HG03442 (cell line): ENCODE measurements at regions not wholly inside any gene's neighbourhood (a gene's known extent, or its start where the extent isn't known, plus 50 kb on each side); places are given as distances from the start of the nearest gene placed in this dataset.
A peak's percentile ranks its signal among the peaks of the same experiment; 100 is the strongest.
"Not testable (repeated sequence)": the region's sequence is repeated elsewhere in the genome, so short reads cannot be mapped to it uniquely, and the experiment has no call there.

Source experiments
- ATAC-seq: cut with Tn5 transposase; IDR thresholded peaks from one replicate; pipeline ENCODE4 v1.9.1; 2021; ENCODE audit warnings: mild to moderate bottlenecking, moderate library complexity; ENCODE audit not compliant: unreplicated experiment

DNA sequence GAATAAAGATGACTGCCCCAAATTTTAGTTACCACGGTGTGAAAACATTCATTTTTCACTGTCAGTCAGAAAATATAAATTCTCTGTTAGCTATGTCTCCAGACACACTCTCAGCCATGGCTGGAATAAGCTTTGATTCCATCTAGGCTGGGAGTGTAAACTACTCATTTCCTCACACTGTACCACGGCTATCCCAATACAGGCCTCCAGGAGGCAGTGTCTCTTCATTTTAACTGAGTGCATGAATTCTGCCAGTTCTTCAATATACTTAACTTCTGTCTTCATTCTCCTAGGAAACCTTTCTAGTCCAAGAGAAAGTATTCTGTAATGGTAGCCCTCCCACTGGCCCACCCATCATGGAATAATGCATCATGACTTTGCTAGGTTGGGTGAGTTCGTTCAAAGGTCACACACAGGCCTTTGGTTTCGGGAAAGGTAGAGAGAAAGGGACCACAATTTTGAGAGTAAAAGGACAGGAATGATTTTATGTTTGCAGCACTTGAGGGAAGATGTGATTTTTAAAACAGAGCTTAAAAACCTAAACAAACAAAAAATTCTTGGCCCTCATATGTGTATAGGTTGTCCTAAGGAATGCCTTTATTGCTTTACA, 381.1 kb downstream of the SEC23A start:
- peak; percentile 92 for ATAC-seq

DNA sequence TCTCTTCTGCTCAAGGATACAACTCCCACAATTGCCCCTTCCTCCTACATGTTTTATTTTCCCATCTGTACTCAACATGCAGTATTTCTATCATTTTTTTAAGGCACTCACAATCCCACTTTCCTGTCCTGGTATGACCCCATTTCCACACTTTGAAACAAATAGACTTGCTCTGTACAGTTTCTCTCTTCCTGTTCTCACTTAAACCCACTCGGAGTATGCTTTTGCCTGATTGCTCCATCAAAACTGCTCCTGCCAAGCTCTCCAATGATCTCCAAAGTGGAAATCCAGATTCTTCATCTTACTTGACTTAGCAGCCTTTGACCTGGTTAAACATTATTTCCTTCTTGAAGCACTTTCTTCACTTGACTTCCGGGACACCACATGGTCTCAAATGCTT, 384.5 kb downstream of the SEC23A start:
- ATAC-seq = no peak

DNA sequence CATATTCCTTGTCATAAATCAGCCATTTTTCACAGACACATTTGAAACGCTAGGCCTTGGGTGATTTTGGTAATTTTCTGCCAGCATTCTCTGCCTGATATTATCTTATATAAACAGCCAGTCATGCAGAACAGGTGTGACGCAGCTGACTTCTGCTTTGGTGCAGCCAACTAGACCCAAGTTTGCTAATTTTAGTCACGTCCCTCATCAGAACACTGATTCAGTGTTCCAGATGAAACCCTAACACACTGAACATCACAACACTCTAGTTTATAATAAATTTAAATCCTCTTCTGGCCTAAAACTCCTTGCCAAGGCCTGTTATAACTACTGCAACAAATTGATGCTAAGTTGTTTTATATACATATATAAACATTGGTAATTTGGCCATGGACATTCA, 386.1 kb downstream of the SEC23A start:
- ATAC-seq = no peak

- no peak for ATAC-seq
Observed at GRCh38 chr14:38710881-38711280, 392.2 kb downstream of the SEC23A start.

DNA sequence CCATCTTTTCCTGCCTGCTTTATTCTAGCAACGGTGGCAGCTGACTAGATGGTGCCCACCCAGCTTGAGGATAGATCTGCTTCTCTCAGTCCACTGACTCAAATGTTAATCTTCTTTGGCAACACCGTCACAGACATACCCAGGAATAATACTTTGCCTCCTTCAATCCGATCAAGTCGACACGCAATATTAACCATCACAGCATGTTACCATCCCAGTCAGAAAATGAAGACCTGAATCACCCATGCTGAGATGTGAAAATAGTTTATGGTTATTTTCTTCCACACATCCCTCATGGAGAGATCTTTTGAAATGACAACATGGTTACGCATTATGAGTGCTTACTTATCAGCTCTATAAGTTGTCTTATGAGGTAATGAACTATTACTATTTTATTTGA, 392.8 kb downstream of the SEC23A start:
- ATAC-seq = no peak

- no peak for ATAC-seq
Observed at GRCh38 chr14:38705220-38705619, 397.8 kb downstream of the SEC23A start.

DNA sequence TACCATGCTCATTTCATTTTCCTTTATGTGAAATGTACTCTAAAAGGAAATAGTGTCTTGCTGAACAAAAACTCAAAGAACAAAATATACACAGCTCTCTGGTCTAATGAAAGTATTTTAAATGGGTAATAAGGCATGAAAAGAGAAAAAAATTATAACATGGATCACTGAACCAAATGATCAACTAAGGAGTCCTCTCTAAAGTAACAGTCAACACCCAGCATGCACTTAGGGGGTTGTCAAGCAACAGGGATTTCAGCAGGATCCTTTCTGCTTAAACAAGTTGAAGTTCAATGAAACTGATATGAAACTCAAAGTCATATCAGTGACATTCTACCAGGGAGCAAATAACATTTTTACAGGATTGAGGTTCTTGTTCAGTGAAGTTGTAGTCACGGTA, 398.8 kb downstream of the SEC23A start:
- ATAC-seq = no peak

- no peak for ATAC-seq
Observed at GRCh38 chr14:38696925-38697324, 406.1 kb downstream of the SEC23A start.

DNA sequence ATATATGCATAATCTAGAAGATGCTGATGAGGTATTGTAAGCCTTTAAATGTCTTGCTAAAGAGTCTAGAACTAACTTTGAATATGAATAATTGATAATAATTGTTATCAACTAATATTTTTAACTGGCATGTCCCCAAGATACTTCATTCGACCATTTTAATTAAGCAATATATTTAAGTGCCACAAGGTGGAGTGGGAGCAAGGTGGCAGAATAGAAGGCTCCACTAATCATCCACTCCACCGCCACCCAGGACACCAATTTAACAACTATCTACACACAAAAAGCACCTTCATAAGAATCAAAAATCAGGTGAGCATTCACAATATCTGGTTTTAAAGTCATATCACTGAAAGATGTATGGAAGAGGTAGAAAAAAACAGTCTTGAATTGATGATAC, 409.6 kb downstream of the SEC23A start:
- ATAC-seq = no peak

GRCh38 chr14:38669027-38669426, 413.1 kb upstream of the CLEC14A start:
- ATAC-seq = no peak

GRCh38 chr14:38663382-38663781, 407.5 kb upstream of the CLEC14A start:
- no peak for ATAC-seq

DNA sequence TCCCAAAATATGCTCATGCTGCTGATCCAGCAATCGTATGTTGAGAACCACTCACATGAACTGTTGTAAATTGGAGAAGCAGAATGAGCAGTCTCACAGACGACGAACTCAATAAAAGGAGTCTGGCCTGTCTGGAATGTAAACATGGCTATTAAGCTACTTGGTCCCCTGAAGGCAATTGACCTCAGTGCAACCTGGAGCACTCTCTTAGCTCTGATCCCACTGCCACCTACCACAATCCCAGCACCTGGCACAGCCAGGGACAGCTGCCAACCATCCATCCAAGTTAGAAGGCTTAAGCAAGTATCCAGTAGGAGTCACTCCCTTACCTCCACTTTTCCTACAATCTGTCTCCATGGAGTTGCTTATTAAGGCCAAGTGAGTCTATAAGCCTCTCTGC, 406.9 kb upstream of the CLEC14A start:
- no peak for ATAC-seq

DNA sequence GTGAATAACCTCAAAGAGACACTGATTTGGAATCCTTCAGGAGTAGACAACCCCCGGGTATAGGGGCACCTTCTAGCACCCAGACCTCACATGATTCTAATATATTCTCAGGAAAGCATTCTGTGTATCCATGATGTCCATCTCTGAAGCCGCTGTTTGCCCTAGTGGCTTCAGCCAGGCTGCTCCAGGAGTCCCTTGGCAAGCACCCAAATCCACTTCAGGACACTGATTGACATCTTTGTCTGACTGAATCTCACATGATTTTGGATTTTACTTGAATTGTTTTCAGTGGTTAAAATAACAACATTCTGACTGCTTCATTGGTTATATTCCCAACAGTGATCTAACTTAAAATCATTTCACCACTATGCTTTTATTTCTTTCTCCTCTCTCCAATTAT, 390.5 kb upstream of the CLEC14A start:
- ATAC-seq = no peak

- not testable (repeated sequence) for ATAC-seq
Observed at GRCh38 chr14:38634913-38635312, 379.0 kb upstream of the CLEC14A start.

GRCh38 chr14:38629412-38629811, 373.5 kb upstream of the CLEC14A start:
- ATAC-seq = no peak

- no peak for ATAC-seq
Observed at GRCh38 chr14:38627163-38627562, 371.3 kb upstream of the CLEC14A start.

DNA sequence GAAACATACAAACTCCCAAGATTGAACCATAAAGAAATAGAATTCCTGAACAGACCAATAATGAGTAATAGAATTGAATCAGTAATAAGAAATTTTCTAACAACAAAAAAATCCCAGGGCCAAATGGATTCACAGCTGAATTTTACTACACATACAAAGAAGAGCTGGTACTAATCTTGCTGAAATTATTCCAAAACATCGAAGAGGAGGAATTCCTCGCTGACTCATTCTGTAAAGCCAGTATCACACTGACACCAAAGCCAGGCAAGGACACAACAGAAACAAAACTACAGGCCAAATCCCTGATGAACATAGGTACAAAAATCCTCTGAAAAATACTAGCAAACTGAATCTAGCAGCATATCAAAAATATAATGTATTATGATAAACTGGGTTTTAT, 367.8 kb upstream of the CLEC14A start:
- ATAC-seq = no peak

DNA sequence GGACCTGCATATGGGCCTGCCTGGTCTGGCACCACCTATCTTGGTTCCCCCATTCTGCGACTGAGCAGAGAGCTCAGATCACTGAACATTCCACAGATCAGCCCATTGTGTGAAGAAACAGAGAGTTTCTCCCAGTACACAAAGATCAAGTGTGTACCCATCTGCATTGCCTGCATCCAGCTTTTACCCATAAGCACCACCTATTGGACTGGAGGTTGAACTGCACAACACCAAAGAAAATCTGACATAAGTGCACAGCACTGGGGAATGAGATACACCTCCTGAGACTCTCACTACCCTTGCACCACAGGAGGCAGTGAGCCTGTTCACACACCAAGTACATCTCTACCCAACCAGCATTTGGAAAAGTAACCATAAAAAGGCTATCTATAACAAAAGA, 362.6 kb upstream of the CLEC14A start:
- ATAC-seq = peak; percentile 74

DNA sequence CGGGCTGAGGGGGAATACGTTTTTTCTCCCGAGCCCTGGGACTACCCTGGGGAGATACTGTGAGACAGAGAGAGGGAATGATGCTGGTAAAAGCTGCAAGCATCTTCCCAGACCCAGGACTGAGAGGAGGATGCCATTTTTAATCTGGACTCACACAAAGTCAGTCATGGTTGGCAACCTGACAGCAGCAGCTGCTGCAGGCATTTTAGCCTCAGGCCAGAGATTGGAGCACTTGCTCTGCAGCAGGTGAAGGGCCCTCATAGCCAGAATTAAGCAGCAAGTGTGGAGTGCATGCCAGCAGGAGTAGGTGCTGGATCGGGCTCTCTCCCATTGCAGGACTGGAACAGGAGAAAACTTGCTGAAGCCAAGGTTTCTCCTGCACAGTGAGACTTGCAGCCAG, 361.1 kb upstream of the CLEC14A start:
- ATAC-seq = no peak

GRCh38 chr14:38611928-38612327, 356.0 kb upstream of the CLEC14A start:
- no peak for ATAC-seq

GRCh38 chr14:38608244-38608643, 352.4 kb upstream of the CLEC14A start:
- ATAC-seq = no peak

DNA sequence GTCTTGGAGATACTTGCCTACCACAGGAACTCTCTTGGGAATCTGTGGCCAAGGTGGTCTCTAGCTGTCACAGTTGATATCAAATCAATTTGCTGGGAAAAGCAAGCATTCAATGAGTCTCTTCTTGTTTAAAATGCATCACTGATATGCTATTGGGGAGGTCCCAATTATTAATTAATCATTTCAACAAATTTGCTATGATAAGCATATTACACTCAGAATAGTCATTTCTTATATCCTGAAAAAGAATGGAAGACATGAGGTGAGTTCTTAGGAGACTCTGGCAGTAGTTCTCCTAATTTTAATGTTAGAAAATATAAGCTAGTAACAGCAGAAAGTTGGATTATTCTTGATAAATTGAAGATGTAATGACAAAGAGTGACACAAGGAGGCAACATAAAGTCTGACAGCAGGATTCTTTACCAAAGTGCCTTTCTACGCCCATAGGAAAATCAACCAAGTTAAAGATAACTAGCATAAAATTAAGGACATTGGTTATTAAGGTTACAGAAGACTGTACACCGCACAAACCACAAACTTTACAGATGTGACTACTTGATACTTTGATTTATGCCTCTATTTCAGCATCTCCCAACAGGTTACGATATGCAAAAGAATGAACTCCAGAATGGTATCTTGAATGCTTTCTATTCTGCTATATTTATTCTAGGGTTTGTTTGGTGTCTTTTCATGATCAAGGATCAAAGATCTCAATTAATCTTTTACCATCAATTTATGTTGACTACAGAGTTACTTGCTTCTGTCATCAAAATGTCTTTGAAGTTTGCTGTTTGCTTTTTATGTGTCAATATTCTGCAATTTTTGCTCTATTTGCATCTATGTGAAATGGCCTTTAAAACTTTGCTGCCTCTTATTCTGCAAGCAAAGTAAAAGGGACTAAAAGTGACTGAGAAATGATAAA, 349.6 kb upstream of the CLEC14A start:
- ATAC-seq = no peak
